H54 (cell line): ENCODE measurements at regions not wholly inside any gene's neighbourhood (a gene's known extent, or its start where the extent isn't known, plus 50 kb on each side); places are given as distances from the start of the nearest gene placed in this dataset.

Experiments
- DNase-seq: peaks from one replicate; pipeline ENCODE4 v3.0.0; 2011; ENCODE audit warnings: low spot score, mixed read lengths; ENCODE audit not compliant: insufficient read length
- FAIRE-seq: peaks from 3 replicates; lab custom pipeline; 2011; peaks lifted over from hg19 to GRCh38; lab: Jason Lieb, UNC
- POLR2A ChIP-seq: IDR thresholded peaks from 2 replicates; pipeline ENCODE4 v1.6.1; 2011; ENCODE audit warnings: low read depth, mild to moderate bottlenecking, low read length

GRCh38 chr2:238972146-238972445, 124.2 kb downstream of the TWIST2 start:
- DNase-seq (no peak), FAIRE-seq (no peak)
- no peak for TF ChIP-seq POLR2A

GRCh38 chr2:238973038-238973739, 125.3 kb downstream of the TWIST2 start:
- DNase-seq (peak; percentile 68), FAIRE-seq (peak; percentile 79)
- TF ChIP-seq POLR2A: no peak

- FAIRE-seq (no peak), DNase-seq (no peak)
- TF ChIP-seq POLR2A: no peak
Measured at GRCh38 chr2:238974081-238974480, 126.2 kb downstream of the TWIST2 start.

- FAIRE-seq (peak; percentile 81), DNase-seq (peak; percentile 71)
Measured at GRCh38 chr2:238974501-238975166, 126.7 kb downstream of the TWIST2 start.

GRCh38 chr2:238975408-238975807, 127.5 kb downstream of the TWIST2 start:
- DNase-seq (no peak), FAIRE-seq (no peak)
- no peak for TF ChIP-seq POLR2A

More at GRCh38 chr2:238974501-238975166, 126.7 kb downstream of the TWIST2 start:
- no peak for TF ChIP-seq POLR2A

GRCh38 chr2:238978497-238978896, 130.6 kb downstream of the TWIST2 start:
- TF ChIP-seq POLR2A: no peak
- no peak for FAIRE-seq
- DNase-seq: no peak

GRCh38 chr2:238979636-238980035, 131.8 kb downstream of the TWIST2 start:
- no peak for TF ChIP-seq POLR2A
- DNase-seq (no peak), FAIRE-seq (no peak)

- FAIRE-seq: no peak
- DNase-seq: no peak
- TF ChIP-seq POLR2A: no peak
Measured at GRCh38 chr2:238985041-238985729, 137.3 kb downstream of the TWIST2 start.

GRCh38 chr2:238985931-238986446, 138.1 kb downstream of the TWIST2 start:
- FAIRE-seq (no peak), DNase-seq (no peak)
- no peak for TF ChIP-seq POLR2A

GRCh38 chr2:238986491-238987351, 138.8 kb downstream of the TWIST2 start:
- no peak for FAIRE-seq
- TF ChIP-seq POLR2A: no peak
- no peak for DNase-seq

DNA sequence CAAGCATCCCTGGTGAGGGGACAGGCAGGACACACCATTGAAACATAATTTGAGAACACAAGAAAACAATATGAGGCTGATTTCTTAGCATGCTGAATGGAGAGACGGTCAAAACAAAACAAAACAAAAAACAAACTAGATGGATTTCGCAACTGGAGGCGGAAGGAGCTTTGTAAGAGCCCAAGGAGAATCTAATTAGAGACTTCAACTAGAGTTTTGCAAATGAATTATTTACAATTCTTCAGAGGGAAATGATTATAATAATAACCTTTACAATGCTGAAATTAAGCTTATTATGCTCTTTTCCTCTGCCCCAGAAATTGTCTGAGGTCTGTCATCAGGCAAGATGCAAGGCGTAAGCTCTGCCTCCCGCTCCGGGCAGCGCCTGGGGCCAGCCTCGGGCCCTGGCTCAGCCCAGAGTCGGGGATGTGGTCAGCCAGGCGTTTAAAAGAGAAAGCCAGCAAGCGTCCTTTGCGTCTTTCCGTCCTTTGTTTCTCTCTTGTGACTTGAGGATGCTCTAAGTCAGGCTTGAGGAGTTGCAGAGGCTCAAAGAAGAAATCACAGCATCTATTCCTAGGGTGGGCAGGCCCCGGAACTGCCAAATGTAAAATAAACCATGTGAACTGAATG, 139.6 kb downstream of the TWIST2 start:
- DNase-seq: no peak
- no peak for FAIRE-seq
- TF ChIP-seq POLR2A: no peak

DNA sequence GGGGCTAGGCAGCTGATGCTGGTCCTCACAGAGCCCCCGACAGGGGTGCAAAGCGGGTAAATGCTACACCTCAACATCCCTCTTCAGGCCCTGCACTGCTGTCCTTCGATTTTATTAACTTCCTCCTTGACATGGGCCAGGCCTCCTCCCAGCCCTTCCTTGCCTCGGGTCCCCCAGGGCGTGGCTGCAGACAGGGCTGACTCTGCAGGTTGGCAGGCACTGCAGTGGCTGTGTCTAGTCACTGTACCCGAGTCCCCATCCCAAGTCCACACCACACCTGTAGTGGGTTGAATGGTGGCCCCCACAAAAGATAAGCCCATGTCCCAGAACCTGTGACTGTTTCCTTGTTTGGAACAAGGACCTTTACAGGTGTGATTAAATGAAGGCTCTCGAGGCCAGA, 140.2 kb downstream of the TWIST2 start:
- TF ChIP-seq POLR2A: no peak
- no peak for FAIRE-seq
- DNase-seq: no peak

GRCh38 chr2:238988752-238989151, 140.9 kb downstream of the TWIST2 start:
- DNase-seq (no peak), FAIRE-seq (no peak)
- no peak for TF ChIP-seq POLR2A
